ENCODE measurements at regions not wholly inside any gene's neighbourhood (a gene's known extent, or its start where the extent isn't known, plus 50 kb on each side); places are given as distances from the start of the nearest gene placed in this dataset.

DNA sequence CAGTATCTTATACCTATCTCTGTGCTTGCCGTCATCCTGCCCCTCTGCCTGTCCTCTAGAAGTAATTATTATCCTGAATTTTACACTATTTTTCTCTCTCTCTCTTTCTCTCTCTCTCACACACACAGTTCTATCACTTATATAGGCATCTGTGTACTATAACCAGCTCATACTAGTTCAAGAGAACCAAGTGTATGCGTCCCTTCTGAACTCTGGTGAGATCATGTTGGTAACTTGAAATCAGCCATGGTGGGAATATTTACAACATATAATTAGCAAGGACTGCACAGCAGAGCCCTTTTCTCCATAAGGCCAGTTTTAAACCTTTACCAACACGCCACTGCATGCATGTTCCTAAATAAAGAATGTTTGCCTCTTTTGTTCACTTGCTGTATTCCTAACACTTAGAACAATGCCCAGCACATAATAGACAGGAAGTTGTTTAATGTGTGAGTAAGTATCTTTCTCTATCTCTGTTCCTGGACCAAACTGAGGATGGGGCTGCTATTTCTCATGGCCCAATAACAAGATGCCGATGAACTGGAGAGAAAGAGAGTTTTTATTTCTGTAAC, 51.1 kb upstream of the IL21 start:
- TF ChIP-seq POLR2A (IDR thresholded peaks at IDR 0.05), result no peak
- Histone ChIP-seq H3K9me3 (replicated peaks in 1 of 3) (no peaks in the 10 kb centered on the region), H3K4me3 (no peak overlapping the region), H3K27ac (no peak overlapping the region), H3K27me3 (no peaks in the 10 kb centered on the region), H3K4me1 (replicated peaks in 1 of 2) (peaks cover 0 to 7% of the 10 kb centered on the region in 2 donors), H3K36me3 (replicated peaks in 1 of 2) (no peaks in the 10 kb centered on the region)
- intact Hi-C loops (cut with DNase I), result no loop called here
- no peak for DNase-seq
- 86 to 90% (median 88%) methylated on average over 4 of the region's 4 CpGs for WGBS, 4 donors

DNA sequence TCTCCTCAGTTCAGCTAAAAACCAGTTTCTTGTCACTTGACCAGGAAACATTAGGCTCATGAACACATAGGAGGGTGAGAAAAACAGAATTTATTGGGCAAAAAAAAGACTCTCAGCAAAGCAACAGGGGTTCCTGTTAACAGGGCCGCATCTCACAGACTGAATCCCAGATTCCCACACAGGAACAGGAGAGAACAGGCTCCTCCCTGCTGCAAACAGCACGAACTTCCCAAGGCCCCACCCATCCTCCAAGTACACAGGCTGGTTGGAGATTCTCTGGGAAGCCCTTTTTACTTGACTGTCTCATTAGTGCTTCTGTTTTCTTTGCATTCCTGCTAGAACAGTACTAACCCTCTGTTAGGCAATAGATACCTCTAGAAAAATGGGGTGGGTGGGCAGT, 52.4 kb upstream of the IL21 start:
- WGBS, 4 donors, result 46 to 81% (median 58%) methylated on average over 2 of the region's 2 CpGs
- Histone ChIP-seq H3K9me3 (replicated peaks in 1 of 3) (no peaks in the 10 kb centered on the region), H3K27ac (no peak overlapping the region), H3K4me3 (no peak overlapping the region), H3K36me3 (replicated peaks in 1 of 2) (no peaks in the 10 kb centered on the region), H3K27me3 (no peaks in the 10 kb centered on the region), H3K4me1 (replicated peaks in 1 of 2) (no peaks in the 10 kb centered on the region)
- peak in 1 of 7 donors; percentile 16 for DNase-seq
- TF ChIP-seq POLR2A (IDR thresholded peaks at IDR 0.05), result no peak
- TF ChIP-seq, protein P1, sequence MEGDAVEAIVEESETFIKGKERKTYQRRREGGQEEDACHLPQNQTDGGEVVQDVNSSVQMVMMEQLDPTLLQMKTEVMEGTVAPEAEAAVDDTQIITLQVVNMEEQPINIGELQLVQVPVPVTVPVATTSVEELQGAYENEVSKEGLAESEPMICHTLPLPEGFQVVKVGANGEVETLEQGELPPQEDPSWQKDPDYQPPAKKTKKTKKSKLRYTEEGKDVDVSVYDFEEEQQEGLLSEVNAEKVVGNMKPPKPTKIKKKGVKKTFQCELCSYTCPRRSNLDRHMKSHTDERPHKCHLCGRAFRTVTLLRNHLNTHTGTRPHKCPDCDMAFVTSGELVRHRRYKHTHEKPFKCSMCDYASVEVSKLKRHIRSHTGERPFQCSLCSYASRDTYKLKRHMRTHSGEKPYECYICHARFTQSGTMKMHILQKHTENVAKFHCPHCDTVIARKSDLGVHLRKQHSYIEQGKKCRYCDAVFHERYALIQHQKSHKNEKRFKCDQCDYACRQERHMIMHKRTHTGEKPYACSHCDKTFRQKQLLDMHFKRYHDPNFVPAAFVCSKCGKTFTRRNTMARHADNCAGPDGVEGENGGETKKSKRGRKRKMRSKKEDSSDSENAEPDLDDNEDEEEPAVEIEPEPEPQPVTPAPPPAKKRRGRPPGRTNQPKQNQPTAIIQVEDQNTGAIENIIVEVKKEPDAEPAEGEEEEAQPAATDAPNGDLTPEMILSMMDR (IDR thresholded peaks at IDR 0.05), result no peak
- intact Hi-C loops (cut with DNase I), result no loop called here

DNA sequence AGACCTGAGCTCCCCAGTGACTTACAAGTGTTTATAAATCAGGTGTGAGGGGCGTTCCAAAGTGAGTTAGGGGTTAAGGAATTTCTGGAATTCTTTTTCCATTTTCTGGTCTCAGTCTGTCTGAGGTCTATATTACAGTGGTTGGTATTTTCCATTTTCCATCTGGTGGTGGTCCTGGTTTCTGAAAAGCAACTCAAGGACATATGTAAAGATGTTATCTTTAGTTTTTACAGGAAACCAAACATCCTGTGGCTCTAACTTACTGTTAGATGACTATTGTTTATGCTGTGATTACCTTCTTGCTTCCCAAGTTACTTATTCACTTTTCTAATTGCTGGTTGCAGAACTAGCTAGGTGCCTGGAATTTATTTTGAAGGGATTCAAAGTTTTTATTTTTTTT, 53.5 kb upstream of the IL21 start:
- intact Hi-C loops (cut with DNase I), result no loop called here
- no peaks in the 10 kb centered on the region for H3K9me3 ChIP-seq (replicated peaks in 1 of 3)
- TF ChIP-seq, protein P1 (IDR thresholded peaks at IDR 0.05), result no peak
- no peak for TF ChIP-seq POLR2A (IDR thresholded peaks at IDR 0.05)

DNA sequence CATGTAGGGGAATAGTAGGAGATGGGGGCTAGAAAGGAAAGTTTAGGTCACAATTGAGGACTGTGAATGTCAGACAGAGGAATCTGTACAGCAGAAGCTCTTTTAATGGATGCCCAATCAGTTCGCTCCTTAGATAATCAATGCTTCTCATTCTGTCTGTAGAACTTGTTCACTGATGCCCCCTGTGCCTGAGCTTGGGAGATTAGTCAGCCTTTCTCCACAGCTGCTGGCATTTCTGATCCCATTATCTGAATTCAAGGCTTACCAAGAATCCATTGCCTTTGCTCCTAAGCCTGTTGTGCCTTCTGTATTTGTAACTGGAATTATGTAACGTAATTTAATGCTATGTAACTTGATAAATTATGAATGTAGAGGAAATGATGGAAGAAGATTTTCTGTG, 53.2 kb upstream of the BBS12 start:
- no peaks in the 10 kb centered on the region for H3K4me1 ChIP-seq (replicated peaks in 1 of 2)
- no peak for DNase-seq
- intact Hi-C loops (cut with DNase I), result no loop called here
- H3K36me3 ChIP-seq (replicated peaks in 1 of 2), result no peaks in the 10 kb centered on the region
- 75 to 87% (median 83%) methylated on average over 2 of the region's 2 CpGs for WGBS, 4 donors
- H3K9me3 ChIP-seq (replicated peaks in 1 of 3), result no peaks in the 10 kb centered on the region
- H3K27me3 ChIP-seq, result no peaks in the 10 kb centered on the region
- H3K27ac ChIP-seq, result no peak overlapping the region
- no peak overlapping the region for H3K4me3 ChIP-seq
- TF ChIP-seq POLR2A (IDR thresholded peaks at IDR 0.05), result no peak
- TF ChIP-seq, protein P1 (IDR thresholded peaks at IDR 0.05), result no peak

More for the DNA sequence above, 53.5 kb upstream of the IL21 start:
- 53 to 76% (median 61%) methylated on average over 1 of the region's 1 CpG for WGBS, 4 donors
- Histone ChIP-seq H3K36me3 (replicated peaks in 1 of 2) (no peaks in the 10 kb centered on the region), H3K27me3 (no peaks in the 10 kb centered on the region), H3K27ac (no peak overlapping the region), H3K4me3 (no peak overlapping the region), H3K4me1 (replicated peaks in 1 of 2) (no peaks in the 10 kb centered on the region)
- no peak for DNase-seq

DNA sequence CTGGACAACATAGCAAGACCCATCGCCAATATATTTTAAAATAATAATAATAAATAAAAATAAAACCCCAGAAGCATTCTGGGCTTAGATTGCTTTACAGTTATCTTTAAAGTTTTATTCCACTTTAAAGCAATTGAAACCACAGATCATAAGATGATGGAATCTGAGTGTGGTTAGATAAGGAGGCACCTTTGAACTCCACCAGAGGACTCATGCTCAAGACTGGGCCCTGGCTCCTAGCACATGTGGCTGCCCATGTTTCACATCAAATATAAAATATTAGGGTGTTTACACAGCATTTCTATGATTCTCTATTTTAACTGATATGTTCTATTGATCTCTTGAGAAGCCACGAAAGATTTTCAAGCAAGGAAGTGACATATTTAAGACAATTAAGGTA, 52.6 kb upstream of the BBS12 start:
- no peaks in the 10 kb centered on the region for H3K36me3 ChIP-seq (replicated peaks in 1 of 2)
- no peak overlapping the region for H3K27ac ChIP-seq
- TF ChIP-seq POLR2A (IDR thresholded peaks at IDR 0.05), result no peak
- TF ChIP-seq, protein P1 (IDR thresholded peaks at IDR 0.05), result no peak
- H3K4me3 ChIP-seq, result no peak overlapping the region
- DNase-seq, result no peak
- H3K27me3 ChIP-seq, result no peaks in the 10 kb centered on the region
- intact Hi-C loops (cut with DNase I), result no loop called here
- no peaks in the 10 kb centered on the region for H3K4me1 ChIP-seq (replicated peaks in 1 of 2)
- WGBS, 4 donors, result 88 to 93% (median 89%) methylated on average over 2 of the region's 2 CpGs
- no peaks in the 10 kb centered on the region for H3K9me3 ChIP-seq (replicated peaks in 1 of 3)
